Endothelial cell (in vitro differentiated cells): ENCODE measurements at regions not wholly inside any gene's neighbourhood (a gene's known extent, or its start where the extent isn't known, plus 50 kb on each side); places are given as distances from the start of the nearest gene placed in this dataset.
"Not testable (repeated sequence)": the region's sequence is repeated elsewhere in the genome, so short reads cannot be mapped to it uniquely, and the experiment has no call there.

Source experiments
- DNase-seq: peaks from one replicate; pipeline ENCODE4 v3.0.0; 2021; ENCODE audit warnings: low spot score
- H3K27ac Mint-ChIP-seq: one replicate; pipeline ENCODE4 v1.8.0; 2021; ENCODE audit warnings: mixed read lengths, inconsistent platforms; ENCODE audit not compliant: unreplicated experiment
- H3K27me3 Mint-ChIP-seq: one replicate; pipeline ENCODE4 v1.8.0; 2021; ENCODE audit warnings: mild to moderate bottlenecking, moderate library complexity, mixed read lengths, inconsistent platforms; ENCODE audit not compliant: unreplicated experiment
- H3K36me3 Mint-ChIP-seq: one replicate; pipeline ENCODE4 v1.8.0; 2021; ENCODE audit warnings: mild to moderate bottlenecking, low read depth, mixed read lengths, inconsistent platforms; ENCODE audit not compliant: unreplicated experiment
- H3K4me1 Mint-ChIP-seq: one replicate; pipeline ENCODE4 v1.8.0; 2021; ENCODE audit warnings: mild to moderate bottlenecking, mixed read lengths, inconsistent platforms; ENCODE audit not compliant: unreplicated experiment
- H3K4me3 Mint-ChIP-seq: one replicate; pipeline ENCODE4 v1.8.0; 2021; ENCODE audit warnings: mild to moderate bottlenecking, mixed read lengths, inconsistent platforms; ENCODE audit not compliant: unreplicated experiment
- H3K9me3 Mint-ChIP-seq: one replicate; pipeline ENCODE4 v1.8.0; 2021; ENCODE audit warnings: mixed read lengths, inconsistent platforms; ENCODE audit not compliant: unreplicated experiment
- TF ChIP-seq, protein P1 (sequence below): fragments of 200-600 bp; sonication (generic); IDR thresholded peaks from one replicate; pipeline ENCODE4 v1.5.0; 2021; ENCODE audit warnings: antibody characterized with exemption; ENCODE audit not compliant: unreplicated experiment

DNA sequence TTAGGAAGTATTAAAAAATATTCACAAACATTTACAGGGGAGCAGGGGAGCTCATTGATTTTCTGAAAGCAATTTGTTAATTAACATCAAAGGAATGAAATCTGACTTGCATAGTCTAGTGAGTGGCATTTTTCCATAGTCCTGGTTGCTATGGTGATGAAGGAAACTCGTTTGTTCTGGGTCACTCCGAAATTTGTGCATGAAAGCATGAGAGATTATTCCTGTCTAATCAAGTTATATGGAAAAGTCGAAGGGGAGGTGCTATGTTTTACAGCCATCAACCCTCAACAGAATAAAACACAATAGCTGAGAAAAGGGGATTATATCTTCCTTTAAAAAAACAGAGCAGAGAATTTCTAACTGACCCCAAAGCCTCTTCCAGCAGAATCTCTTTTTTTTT lies 1495.7 kb upstream of the WWC1 start:
- DNase-seq, result no peak
- Mint-ChIP-seq H3K27me3 (peaks cover 1% of the 10 kb centered on the region), H3K27ac (no peak overlapping the region), H3K4me3 (no peak overlapping the region), H3K9me3 (no peaks in the 10 kb centered on the region), H3K4me1 (no peaks in the 10 kb centered on the region), H3K36me3 (no peaks in the 10 kb centered on the region)
- TF ChIP-seq, protein P1, sequence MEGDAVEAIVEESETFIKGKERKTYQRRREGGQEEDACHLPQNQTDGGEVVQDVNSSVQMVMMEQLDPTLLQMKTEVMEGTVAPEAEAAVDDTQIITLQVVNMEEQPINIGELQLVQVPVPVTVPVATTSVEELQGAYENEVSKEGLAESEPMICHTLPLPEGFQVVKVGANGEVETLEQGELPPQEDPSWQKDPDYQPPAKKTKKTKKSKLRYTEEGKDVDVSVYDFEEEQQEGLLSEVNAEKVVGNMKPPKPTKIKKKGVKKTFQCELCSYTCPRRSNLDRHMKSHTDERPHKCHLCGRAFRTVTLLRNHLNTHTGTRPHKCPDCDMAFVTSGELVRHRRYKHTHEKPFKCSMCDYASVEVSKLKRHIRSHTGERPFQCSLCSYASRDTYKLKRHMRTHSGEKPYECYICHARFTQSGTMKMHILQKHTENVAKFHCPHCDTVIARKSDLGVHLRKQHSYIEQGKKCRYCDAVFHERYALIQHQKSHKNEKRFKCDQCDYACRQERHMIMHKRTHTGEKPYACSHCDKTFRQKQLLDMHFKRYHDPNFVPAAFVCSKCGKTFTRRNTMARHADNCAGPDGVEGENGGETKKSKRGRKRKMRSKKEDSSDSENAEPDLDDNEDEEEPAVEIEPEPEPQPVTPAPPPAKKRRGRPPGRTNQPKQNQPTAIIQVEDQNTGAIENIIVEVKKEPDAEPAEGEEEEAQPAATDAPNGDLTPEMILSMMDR, result no peak

DNA sequence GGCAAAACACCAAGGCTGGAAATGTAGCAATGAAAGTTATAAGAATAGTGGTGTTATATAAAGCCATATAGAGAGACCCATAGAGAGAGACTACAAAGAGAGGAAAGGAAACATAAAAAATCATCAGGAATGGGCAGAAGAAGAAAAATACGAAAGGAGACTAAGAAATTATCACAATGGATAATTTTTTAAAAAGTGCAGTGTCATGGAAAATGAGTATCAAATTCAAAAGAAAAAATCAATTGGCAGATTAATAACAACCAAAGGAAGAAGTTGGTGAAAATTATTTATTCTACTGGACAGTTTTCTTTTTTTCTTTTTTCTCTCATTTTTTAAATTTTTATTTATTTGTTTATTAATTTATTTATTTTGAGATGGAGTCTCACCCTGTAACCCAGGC lies 1488.4 kb upstream of the WWC1 start:
- TF ChIP-seq, protein P1, result no peak
- no peaks in the 10 kb centered on the region for H3K9me3 Mint-ChIP-seq
- no peak overlapping the region for H3K27ac Mint-ChIP-seq
- no peaks in the 10 kb centered on the region for H3K36me3 Mint-ChIP-seq
- H3K4me3 Mint-ChIP-seq, result no peak overlapping the region
- H3K27me3 Mint-ChIP-seq, result no peaks in the 10 kb centered on the region
- no peaks in the 10 kb centered on the region for H3K4me1 Mint-ChIP-seq
- DNase-seq, result no peak

DNA sequence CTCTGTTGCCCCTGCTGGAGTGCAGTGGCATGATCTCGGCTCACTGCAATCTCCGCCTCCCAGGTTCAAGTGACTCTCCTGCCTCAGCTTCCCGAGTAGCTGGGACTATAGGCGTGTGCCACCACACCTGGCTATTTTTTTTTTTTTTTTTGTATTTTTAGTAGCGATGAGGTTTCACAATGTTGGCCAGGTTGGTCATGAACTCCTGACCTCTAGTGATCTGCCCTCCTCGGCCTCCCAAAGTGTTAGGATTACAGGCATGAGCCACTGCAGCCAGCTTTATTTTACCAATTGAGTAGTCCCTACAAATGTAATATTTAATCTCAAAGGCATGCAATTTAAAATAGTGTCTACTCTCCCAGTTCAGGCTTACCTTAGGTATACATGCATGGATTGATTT lies 1487.2 kb upstream of the WWC1 start:
- H3K9me3 Mint-ChIP-seq, H3K27ac Mint-ChIP-seq, H3K4me3 Mint-ChIP-seq, H3K36me3 Mint-ChIP-seq, H3K4me1 Mint-ChIP-seq, DNase-seq, H3K27me3 Mint-ChIP-seq: not testable (repeated sequence)

DNA sequence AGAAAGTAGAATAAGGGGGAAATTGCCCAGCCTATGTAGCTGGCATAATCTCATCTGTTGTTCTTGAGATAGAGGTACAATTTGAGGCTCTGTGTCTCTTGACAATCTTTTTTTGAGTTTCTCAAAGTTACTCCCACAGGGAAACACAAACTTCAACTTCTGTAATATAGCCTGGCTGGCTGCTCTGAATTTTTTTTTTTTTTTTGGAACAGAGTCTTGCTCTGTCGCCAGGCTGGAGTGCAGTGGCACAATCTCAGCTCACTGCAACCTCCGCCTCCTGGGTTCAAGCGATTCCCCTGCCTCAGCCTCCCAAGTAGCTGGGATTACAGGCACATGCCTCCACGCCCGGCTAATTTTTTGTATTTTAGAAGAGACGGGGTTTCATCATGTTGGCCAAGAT lies 1486.8 kb upstream of the WWC1 start:
- H3K4me3 Mint-ChIP-seq, H3K27me3 Mint-ChIP-seq, H3K27ac Mint-ChIP-seq: not testable (repeated sequence)

DNA sequence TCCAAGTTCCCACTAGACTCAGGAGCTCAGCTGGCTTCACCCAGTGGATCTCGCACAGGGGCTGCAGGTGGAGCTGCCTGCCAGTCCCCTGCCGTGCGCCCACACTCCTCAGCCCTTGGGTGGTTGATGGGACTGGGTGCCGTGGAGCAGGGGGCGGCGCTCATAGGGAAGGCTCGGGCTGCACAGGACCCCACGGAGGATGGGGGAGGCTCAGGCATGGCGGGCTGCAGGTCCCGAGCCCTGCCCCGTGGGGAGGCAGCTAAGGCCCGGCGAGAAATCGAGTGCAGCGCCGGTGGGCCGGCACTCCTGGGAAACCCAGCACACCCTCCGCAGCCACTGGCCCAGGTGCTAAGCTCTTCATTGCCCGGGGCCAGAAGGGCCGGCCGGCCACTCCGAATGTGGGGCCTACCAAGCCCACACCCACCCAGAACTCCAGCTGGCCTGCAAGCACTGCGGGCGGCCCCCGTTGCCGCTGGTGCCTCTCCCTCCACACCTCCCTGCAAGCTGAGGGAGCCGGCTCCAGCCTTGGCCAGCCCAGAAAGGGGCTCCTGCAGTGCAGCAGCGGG lies 1481.3 kb upstream of the WWC1 start:
- not testable (repeated sequence) for H3K4me3 Mint-ChIP-seq, H3K36me3 Mint-ChIP-seq, H3K9me3 Mint-ChIP-seq, H3K27ac Mint-ChIP-seq, H3K27me3 Mint-ChIP-seq, H3K4me1 Mint-ChIP-seq, DNase-seq

More for the DNA sequence above, 1486.8 kb upstream of the WWC1 start:
- not testable (repeated sequence) for H3K4me1 Mint-ChIP-seq, H3K9me3 Mint-ChIP-seq, H3K36me3 Mint-ChIP-seq, DNase-seq

DNA sequence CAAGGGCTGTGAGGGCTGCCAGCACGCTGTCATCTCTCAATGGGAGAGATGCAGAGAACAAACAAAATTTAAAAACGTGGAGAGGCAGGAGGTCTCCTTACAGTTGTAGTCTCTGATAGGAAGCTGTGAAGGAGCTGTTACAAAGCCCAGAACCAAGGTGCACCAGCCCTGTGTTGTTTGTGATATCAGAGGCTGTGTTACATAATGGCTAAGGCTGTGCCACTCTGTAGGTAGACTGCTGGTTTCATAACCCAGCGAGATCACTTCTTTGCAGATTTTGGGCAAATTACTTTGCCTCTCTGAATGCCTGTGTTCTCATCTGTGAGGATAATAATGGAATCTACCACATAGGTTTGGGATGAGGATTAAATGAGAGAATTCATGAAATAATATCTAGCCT lies 1480.7 kb upstream of the WWC1 start:
- H3K27me3 Mint-ChIP-seq, result no peaks in the 10 kb centered on the region
- H3K4me1 Mint-ChIP-seq, result no peaks in the 10 kb centered on the region
- no peak overlapping the region for H3K4me3 Mint-ChIP-seq
- no peaks in the 10 kb centered on the region for H3K36me3 Mint-ChIP-seq
- DNase-seq, result no peak
- no peaks in the 10 kb centered on the region for H3K9me3 Mint-ChIP-seq
- no peak overlapping the region for H3K27ac Mint-ChIP-seq
- TF ChIP-seq, protein P1, result no peak
